HEK293 (cell line): ENCODE measurements at regions not wholly inside any gene's neighbourhood (a gene's known extent, or its start where the extent isn't known, plus 50 kb on each side); places are given as distances from the start of the nearest gene placed in this dataset.

Source experiments
- BCL11A ChIP-seq: fragments of 450-650 bp; formaldehyde crosslinking; IDR thresholded peaks from 2 replicates; pipeline ENCODE4 v1.5.1; 2016; ENCODE audit warnings: low read depth, missing biosample characterization, missing genetic modification characterization
- CTCF ChIP-seq: fragments of 450-650 bp; formaldehyde crosslinking; IDR thresholded peaks from 2 replicates; pipeline ENCODE4 v1.5.1; 2016; ENCODE audit warnings: missing biosample characterization, missing genetic modification characterization
- KLF17 ChIP-seq: fragments of 450-650 bp; formaldehyde crosslinking; IDR thresholded peaks from 2 replicates; pipeline ENCODE4 v1.5.1; 2016; ENCODE audit warnings: missing biosample characterization, missing genetic modification characterization
- YY1 ChIP-seq: fragments of 450-650 bp; formaldehyde crosslinking; IDR thresholded peaks from 2 replicates; pipeline ENCODE4 v1.5.1; 2018; ENCODE audit warnings: missing biosample characterization, missing genetic modification characterization
- ZEB2 ChIP-seq: fragments of 450-650 bp; formaldehyde crosslinking; IDR thresholded peaks from 2 replicates; pipeline ENCODE4 v1.5.1; 2016; ENCODE audit warnings: missing biosample characterization, missing genetic modification characterization
- ZNF140 ChIP-seq: fragments of 450-650 bp; formaldehyde crosslinking; IDR thresholded peaks from 2 replicates; pipeline ENCODE4 v1.5.1; 2016; ENCODE audit warnings: missing biosample characterization, missing genetic modification characterization
- ZNF37A ChIP-seq: fragments of 450-650 bp; IDR thresholded peaks from 2 replicates; pipeline ENCODE4 v1.5.1; 2018; ENCODE audit warnings: missing biosample characterization, missing genetic modification characterization
- ZNF664 ChIP-seq: fragments of 450-650 bp; formaldehyde crosslinking; IDR thresholded peaks from 2 replicates; pipeline ENCODE4 v1.5.1; 2016; ENCODE audit warnings: missing biosample characterization, missing genetic modification characterization
- TF ChIP-seq, protein P1 (sequence below): fragments of 450-650 bp; formaldehyde crosslinking; IDR thresholded peaks from 2 replicates; pipeline ENCODE4 v1.5.1; 2016; ENCODE audit warnings: missing biosample characterization, missing genetic modification characterization
- TF ChIP-seq, protein P2 (sequence below): fragments of 450-650 bp; formaldehyde crosslinking; IDR thresholded peaks from 2 replicates; pipeline ENCODE4 v1.5.1; 2016; ENCODE audit warnings: missing biosample characterization, missing genetic modification characterization

DNA sequence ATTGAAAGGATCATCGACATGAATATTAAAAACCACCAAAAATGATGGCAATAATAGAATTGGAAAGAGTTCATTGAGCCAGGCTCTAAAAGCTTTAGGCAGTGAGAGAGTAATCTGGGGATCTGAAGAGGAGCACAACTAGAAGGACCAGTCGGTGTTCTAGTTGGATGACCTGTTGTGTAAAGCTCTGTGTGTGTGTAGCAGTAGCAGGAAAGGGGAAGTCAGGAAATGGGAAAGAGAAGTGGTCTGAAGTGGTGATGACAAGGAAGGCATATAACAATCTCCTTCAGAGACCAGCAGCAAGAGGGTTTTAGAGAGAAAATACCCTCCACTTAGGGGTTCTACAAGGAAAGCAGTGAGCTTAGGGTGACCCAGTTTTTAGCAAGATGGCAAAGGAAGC, 539.2 kb downstream of the HTR7 start:
- TF ChIP-seq CTCF (no peak), BCL11A (tag by site-specific recombination) (no peak), ZNF140 (tag by site-specific recombination) (no peak), ZEB2 (tag by site-specific recombination) (no peak), ZNF664 (tag by site-specific recombination) (no peak), KLF17 (no peak), ZNF37A (tag by site-specific recombination) (no peak), YY1 (tag by site-specific recombination) (no peak)
- TF ChIP-seq, protein P1, sequence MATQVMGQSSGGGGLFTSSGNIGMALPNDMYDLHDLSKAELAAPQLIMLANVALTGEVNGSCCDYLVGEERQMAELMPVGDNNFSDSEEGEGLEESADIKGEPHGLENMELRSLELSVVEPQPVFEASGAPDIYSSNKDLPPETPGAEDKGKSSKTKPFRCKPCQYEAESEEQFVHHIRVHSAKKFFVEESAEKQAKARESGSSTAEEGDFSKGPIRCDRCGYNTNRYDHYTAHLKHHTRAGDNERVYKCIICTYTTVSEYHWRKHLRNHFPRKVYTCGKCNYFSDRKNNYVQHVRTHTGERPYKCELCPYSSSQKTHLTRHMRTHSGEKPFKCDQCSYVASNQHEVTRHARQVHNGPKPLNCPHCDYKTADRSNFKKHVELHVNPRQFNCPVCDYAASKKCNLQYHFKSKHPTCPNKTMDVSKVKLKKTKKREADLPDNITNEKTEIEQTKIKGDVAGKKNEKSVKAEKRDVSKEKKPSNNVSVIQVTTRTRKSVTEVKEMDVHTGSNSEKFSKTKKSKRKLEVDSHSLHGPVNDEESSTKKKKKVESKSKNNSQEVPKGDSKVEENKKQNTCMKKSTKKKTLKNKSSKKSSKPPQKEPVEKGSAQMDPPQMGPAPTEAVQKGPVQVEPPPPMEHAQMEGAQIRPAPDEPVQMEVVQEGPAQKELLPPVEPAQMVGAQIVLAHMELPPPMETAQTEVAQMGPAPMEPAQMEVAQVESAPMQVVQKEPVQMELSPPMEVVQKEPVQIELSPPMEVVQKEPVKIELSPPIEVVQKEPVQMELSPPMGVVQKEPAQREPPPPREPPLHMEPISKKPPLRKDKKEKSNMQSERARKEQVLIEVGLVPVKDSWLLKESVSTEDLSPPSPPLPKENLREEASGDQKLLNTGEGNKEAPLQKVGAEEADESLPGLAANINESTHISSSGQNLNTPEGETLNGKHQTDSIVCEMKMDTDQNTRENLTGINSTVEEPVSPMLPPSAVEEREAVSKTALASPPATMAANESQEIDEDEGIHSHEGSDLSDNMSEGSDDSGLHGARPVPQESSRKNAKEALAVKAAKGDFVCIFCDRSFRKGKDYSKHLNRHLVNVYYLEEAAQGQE (tag by site-specific recombination) = no peak
- TF ChIP-seq, protein P2, sequence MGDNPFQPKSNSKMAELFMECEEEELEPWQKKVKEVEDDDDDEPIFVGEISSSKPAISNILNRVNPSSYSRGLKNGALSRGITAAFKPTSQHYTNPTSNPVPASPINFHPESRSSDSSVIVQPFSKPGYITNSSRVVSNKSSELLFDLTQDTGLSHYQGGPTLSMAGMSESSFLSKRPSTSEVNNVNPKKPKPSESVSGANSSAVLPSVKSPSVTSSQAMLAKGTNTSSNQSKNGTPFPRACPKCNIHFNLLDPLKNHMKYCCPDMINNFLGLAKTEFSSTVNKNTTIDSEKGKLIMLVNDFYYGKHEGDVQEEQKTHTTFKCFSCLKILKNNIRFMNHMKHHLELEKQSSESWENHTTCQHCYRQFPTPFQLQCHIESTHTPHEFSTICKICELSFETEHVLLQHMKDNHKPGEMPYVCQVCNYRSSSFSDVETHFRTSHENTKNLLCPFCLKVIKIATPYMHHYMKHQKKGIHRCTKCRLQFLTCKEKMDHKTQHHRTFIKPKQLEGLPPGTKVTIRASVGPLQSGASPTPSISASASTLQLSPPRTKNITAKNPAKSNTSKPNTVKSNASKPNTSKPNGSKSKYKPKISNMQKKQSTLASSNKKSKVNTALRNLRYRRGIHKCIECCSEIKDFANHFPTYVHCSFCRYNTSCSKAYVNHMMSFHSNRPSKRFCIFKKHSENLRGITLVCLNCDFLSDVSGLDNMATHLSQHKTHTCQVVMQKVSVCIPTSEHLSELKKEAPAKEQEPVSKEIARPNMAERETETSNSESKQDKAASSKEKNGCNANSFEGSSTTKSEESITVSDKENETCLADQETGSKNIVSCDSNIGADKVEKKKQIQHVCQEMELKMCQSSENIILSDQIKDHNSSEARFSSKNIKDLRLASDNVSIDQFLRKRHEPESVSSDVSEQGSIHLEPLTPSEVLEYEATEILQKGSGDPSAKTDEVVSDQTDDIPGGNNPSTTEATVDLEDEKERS (tag by site-specific recombination) = no peak
